Adrenal gland (tissue), 5 donors: ENCODE measurements at regions not wholly inside any gene's neighbourhood (a gene's known extent, or its start where the extent isn't known, plus 50 kb on each side); places are given as distances from the start of the nearest gene placed in this dataset.
"Not testable (repeated sequence)": the region's sequence is repeated elsewhere in the genome, so short reads cannot be mapped to it uniquely, and the experiment has no call there.

Experiments used
- CTCF ChIP-seq, 6 experiments: fragments of 450-650 bp in 4 of 6; fragments of 200-600 bp in 2 of 6; sonication (generic) in 1 of 6; IDR thresholded peaks; 1 replicate in 5 of 6; 2 replicates in 1 of 6; pipeline versions ENCODE4 v1.5.1 to v1.8.0; 2016 to 2021; ENCODE audit warnings: antibody characterized with exemption in 6 of 6, mild to moderate bottlenecking in 2 of 6, moderate library complexity in 1 of 6
- POLR2A ChIP-seq, 2 donors: fragments of 450-650 bp; IDR thresholded peaks; one replicate each; pipeline ENCODE4 v1.6.1; 2017; ENCODE audit warnings: antibody characterized with exemption in 2 of 2, mild to moderate bottlenecking in 2 of 2, moderate library complexity in 1 of 2
- donor health status: DM: no; HTN: no; CAD: no.

GRCh38 chr13:22927845-22928244, 252.9 kb upstream of the SGCG start:
- TF ChIP-seq CTCF, POLR2A (IDR thresholded peaks at IDR 0.05): not testable (repeated sequence)
